Karpas-422 (cell line): ENCODE measurements at regions not wholly inside any gene's neighbourhood (a gene's known extent, or its start where the extent isn't known, plus 50 kb on each side); places are given as distances from the start of the nearest gene placed in this dataset.

Experiments used
- DNase-seq: peaks from one replicate; pipeline ENCODE4 v3.0.0-alpha.2; 2015
- H2AFZ ChIP-seq: fragments of 200-600 bp; sonication (generic); 2 replicates; pipeline ENCODE4 v1.6.1; 2014; ENCODE audit warnings: antibody characterized with exemption, low read length, mixed read lengths
- H3K27ac ChIP-seq: fragments of 200-600 bp; sonication (generic); 2 replicates; pipeline ENCODE4 v1.5.1; 2014; ENCODE audit warnings: mild to moderate bottlenecking, low read length, moderate library complexity
- H3K27me3 ChIP-seq: fragments of 200-600 bp; sonication (generic); 2 replicates; pipeline ENCODE4 v1.6.1; 2014; ENCODE audit warnings: low read length, mixed read lengths
- H3K36me3 ChIP-seq: fragments of 200-600 bp; sonication (generic); 2 replicates; pipeline ENCODE4 v1.6.1; 2014; ENCODE audit warnings: low read length, mixed read lengths; ENCODE audit not compliant: insufficient read depth
- H3K4me1 ChIP-seq: fragments of 200-600 bp; sonication (generic); 2 replicates; pipeline ENCODE4 v1.6.1; 2014; ENCODE audit warnings: mild to moderate bottlenecking, low read length, mixed read lengths
- H3K4me2 ChIP-seq: fragments of 200-600 bp; sonication (generic); 2 replicates; pipeline ENCODE4 v1.6.1; 2014; ENCODE audit warnings: low read length, low read depth, mild to moderate bottlenecking; ENCODE audit not compliant: poor library complexity, severe bottlenecking
- H3K4me3 ChIP-seq: fragments of 200-600 bp; sonication (generic); 2 replicates; pipeline ENCODE4 v1.5.1; 2014; ENCODE audit warnings: mild to moderate bottlenecking, antibody characterized with exemption, low read length, mixed read lengths
- H3K79me2 ChIP-seq: fragments of 200-600 bp; sonication (generic); 2 replicates; pipeline ENCODE4 v1.6.1; 2014; ENCODE audit warnings: mild to moderate bottlenecking, low read length, mixed read lengths
- H3K9ac ChIP-seq: fragments of 200-600 bp; sonication (generic); 2 replicates; pipeline ENCODE4 v1.6.0; 2014; ENCODE audit warnings: low read length
- H3K9me2 ChIP-seq: fragments of 200-600 bp; sonication (generic), shearing (Covaris generic); replicated peaks from 2 replicates; pipeline ENCODE4 v1.6.0; 2014; ENCODE audit warnings: mild to moderate bottlenecking, low read length, moderate library complexity; ENCODE audit not compliant: insufficient read depth
- H3K9me3 ChIP-seq: fragments of 300-700, 200-600 bp; sonication (generic); 2 replicates; pipeline ENCODE4 v1.6.1; 2014; ENCODE audit warnings: low read length, mixed read lengths
- H4K20me1 ChIP-seq: fragments of 200-600 bp; sonication (generic); 2 replicates; pipeline ENCODE4 v1.6.1; 2014; ENCODE audit warnings: mild to moderate bottlenecking, antibody characterized with exemption, low read length, low read depth; ENCODE audit not compliant: insufficient read depth

DNA sequence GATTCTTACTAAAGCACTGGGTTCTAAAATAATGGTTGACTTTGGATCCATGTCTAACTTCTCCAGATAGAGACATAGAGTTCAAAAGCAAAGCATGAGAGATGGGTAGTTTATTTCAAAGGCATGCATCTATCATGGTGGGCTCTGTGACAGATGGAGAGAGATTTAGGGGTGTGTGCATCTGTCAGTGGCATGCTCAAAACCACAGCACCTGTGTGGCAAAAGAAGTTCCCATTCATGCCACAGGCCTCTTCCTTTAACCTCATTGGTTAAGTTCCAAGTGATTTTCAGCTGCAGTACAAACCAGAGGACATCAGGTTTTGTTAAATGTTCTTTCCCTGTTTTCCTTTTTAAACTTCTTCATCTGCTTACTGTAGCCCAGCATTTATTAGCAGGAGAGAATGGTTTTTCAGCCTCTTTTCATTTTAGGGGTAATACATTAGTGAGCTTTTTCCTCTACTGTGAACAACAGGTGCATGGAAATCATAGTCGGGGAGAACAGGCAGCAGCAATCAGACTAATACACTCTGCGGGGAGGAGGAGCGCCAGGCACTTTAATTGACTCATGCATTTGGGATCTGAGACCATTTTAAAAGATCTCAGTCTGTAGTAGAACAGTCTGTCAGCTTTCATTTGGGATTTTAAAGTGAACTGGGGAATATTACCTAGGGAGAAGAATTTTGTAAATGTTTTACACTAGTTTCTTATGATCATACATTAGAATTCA is 52.4 kb upstream of the UPP2 start:
- H3K4me1 ChIP-seq: no peaks in the 10 kb centered on the region
- no peak overlapping the region for H2AFZ ChIP-seq
- no peaks in the 10 kb centered on the region for H3K9me3 ChIP-seq

DNA sequence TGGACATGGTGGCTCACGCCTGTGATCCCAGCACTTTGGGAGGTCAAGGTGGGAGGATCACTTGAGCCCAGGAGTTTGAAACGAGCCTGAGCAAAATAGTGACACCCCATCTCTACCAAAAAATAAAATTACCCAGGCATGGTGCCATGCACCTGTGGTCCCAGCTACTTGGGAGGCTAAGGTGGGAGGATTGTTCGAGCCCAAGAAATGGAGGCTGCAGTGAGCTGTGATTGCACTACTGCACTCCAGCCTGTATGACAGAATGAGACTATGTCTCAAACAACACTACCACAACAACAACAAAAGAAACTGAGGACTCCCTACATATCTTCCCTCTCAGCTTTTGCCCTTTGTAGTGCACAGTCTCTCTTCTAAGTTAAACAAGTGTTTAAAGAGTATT is 53.3 kb upstream of the UPP2 start:
- DNase-seq: no peak
- Histone ChIP-seq H2AFZ (no peak overlapping the region), H3K4me3 (no peak overlapping the region), H3K4me2 (no peak overlapping the region), H3K36me3 (no peaks in the 10 kb centered on the region), H3K27me3 (no peaks in the 10 kb centered on the region), H3K79me2 (no peaks in the 10 kb centered on the region), H3K4me1 (no peaks in the 10 kb centered on the region), H3K9me3 (no peaks in the 10 kb centered on the region), H4K20me1 (no peaks in the 10 kb centered on the region), H3K27ac (no peak overlapping the region), H3K9ac (no peak overlapping the region), H3K9me2 (no peaks in the 10 kb centered on the region)

More for the DNA sequence above, 52.4 kb upstream of the UPP2 start:
- no peaks in the 10 kb centered on the region for H3K27me3 ChIP-seq
- H3K27ac ChIP-seq: no peak overlapping the region
- no peaks in the 10 kb centered on the region for H3K79me2 ChIP-seq
- H3K9ac ChIP-seq: no peak overlapping the region
- no peaks in the 10 kb centered on the region for H4K20me1 ChIP-seq
- H3K9me2 ChIP-seq: no peaks in the 10 kb centered on the region
- no peak overlapping the region for H3K4me2 ChIP-seq
- H3K4me3 ChIP-seq: no peak overlapping the region
- H3K36me3 ChIP-seq: no peaks in the 10 kb centered on the region
- DNase-seq: no peak

DNA sequence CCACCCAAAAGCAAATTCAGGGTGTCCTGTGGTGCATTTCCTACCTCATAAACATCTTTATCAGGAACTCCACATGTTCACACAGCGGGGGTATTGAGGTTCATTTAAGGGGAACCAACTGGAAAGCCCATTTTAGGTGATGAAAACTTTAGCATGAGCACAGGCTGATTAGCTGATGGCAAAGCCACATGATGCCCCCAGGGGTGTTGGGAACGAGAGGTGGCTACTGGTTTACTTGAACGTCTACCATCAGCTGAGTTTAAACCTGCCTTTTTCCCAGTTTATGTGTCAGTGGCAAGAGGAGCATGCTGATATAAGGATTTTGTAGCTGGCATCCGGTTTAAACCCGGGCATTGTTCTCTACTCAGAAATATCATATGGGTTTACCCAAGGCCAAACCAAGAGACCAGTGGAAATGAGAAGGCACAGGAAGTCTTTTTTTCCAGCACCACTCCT is 54.5 kb upstream of the UPP2 start:
- H2AFZ ChIP-seq: no peak overlapping the region
- no peaks in the 10 kb centered on the region for H3K9me2 ChIP-seq
- no peak overlapping the region for H3K9ac ChIP-seq
- H3K4me2 ChIP-seq: no peak overlapping the region
- H3K27ac ChIP-seq: no peak overlapping the region
- no peaks in the 10 kb centered on the region for H4K20me1 ChIP-seq
- H3K9me3 ChIP-seq: no peaks in the 10 kb centered on the region
- H3K4me3 ChIP-seq: no peak overlapping the region
- no peak for DNase-seq
- no peaks in the 10 kb centered on the region for H3K79me2 ChIP-seq
- no peaks in the 10 kb centered on the region for H3K4me1 ChIP-seq
- no peaks in the 10 kb centered on the region for H3K36me3 ChIP-seq
- H3K27me3 ChIP-seq: no peaks in the 10 kb centered on the region

DNA sequence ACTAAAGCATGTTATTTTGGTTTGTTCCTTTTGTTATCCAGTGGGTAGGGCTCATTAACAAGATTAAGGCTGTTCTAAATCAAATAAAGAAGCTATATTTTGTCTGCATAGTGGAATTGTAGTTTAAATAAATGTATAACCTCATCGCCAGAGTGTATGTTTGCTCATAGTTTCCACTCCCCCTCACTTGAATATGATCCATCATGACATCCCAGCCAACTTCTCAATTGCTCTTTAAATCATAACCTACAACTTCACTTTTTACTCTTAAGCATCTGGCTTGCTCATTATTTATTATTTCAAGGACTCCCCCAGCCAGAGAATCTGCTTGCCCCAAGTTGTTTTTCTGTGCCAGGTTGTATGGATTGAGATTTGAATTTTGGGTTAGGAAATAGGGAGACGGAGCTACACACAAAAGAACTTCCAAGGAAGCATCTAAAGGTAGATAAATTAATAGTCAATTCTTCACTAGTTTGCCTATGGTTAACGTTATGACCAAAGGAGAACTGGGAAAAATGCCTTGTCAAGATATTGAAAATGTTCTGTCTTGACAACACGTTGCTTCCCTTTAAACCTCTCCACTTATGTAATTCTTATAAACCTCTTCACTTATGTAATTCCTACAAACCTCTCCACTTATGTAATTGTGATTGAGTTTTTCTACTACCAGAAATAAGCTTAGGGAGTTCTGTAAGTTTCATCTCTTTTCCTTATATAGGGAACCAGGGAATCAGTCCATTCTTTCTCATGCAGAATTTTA is 55.4 kb upstream of the UPP2 start:
- H3K79me2 ChIP-seq: no peaks in the 10 kb centered on the region
- H3K36me3 ChIP-seq: no peaks in the 10 kb centered on the region
- H3K4me1 ChIP-seq: no peaks in the 10 kb centered on the region
- no peaks in the 10 kb centered on the region for H3K9me2 ChIP-seq
- H3K9ac ChIP-seq: no peak overlapping the region
- H3K27ac ChIP-seq: no peak overlapping the region
- no peak overlapping the region for H2AFZ ChIP-seq
- no peaks in the 10 kb centered on the region for H4K20me1 ChIP-seq
- H3K9me3 ChIP-seq: no peaks in the 10 kb centered on the region
- H3K4me2 ChIP-seq: no peak overlapping the region
- no peak overlapping the region for H3K4me3 ChIP-seq
- DNase-seq: no peak
- no peaks in the 10 kb centered on the region for H3K27me3 ChIP-seq

DNA sequence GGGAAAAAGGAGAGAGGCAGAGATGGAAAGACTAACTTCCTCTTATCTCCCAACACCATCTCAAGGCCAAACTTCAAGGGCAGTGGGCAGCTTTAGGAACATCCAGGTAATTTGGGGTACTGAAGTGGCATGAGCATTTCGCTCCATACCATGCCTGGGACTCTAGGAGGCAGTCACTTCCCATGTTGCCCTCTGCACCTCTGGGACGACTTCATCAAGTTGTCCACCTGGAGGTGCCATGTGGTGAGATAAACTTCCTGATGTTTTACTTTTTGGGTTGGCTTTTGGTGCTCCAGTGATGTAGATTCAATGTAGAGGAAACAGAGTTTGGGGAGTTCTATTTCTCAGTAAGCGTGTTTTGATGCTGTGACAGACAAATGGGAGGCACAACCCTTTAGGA is 56.3 kb upstream of the UPP2 start:
- Histone ChIP-seq H3K79me2 (no peaks in the 10 kb centered on the region), H3K9me2 (no peaks in the 10 kb centered on the region), H3K9ac (no peak overlapping the region), H3K4me1 (no peaks in the 10 kb centered on the region), H3K27me3 (no peaks in the 10 kb centered on the region), H3K36me3 (no peaks in the 10 kb centered on the region), H3K4me3 (no peak overlapping the region), H3K27ac (no peak overlapping the region), H3K4me2 (no peak overlapping the region), H2AFZ (no peak overlapping the region), H3K9me3 (no peaks in the 10 kb centered on the region), H4K20me1 (no peaks in the 10 kb centered on the region)
- DNase-seq: no peak

DNA sequence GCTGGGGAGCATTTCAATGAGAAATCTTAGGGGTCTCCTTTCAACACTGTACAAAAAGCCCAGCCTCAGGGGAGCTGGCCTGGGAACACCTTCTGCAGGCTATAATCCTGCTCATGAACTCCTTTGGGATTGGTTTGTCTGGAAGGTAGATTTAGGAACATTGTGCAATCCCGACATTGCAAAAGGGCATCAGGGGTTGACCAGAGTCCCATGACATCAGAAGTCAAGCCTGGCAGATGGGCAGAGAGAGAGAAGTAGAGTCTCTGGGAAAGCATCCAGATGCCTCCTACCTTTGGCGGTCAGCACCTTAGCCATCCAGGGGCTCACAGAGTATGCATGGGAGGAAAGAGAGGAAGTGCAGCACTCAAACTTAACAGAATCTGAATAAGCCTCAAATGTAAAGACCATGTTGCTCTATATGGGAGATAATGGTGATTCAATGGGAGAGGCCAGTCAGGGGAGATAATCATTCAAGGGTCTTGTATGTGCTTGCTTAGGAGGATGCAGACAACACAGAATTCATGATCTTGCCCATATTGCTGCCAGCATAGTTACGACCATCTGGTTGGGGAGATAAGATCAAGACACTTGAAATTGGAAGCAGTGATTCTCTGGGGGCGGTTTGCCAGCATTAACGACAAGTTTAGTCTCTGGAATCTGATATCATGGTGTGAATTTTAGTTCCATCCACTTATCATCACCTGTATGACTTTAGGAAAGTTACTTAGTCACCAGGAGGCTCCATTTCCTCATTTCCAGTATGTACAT is 58.3 kb upstream of the UPP2 start:
- H3K36me3 ChIP-seq: no peaks in the 10 kb centered on the region
- no peak overlapping the region for H3K27ac ChIP-seq
- no peak overlapping the region for H3K4me2 ChIP-seq
- no peaks in the 10 kb centered on the region for H3K9me2 ChIP-seq
- no peaks in the 10 kb centered on the region for H3K27me3 ChIP-seq
- H3K79me2 ChIP-seq: no peaks in the 10 kb centered on the region
- H4K20me1 ChIP-seq: no peaks in the 10 kb centered on the region
- no peak overlapping the region for H2AFZ ChIP-seq
- H3K4me1 ChIP-seq: no peaks in the 10 kb centered on the region
- no peaks in the 10 kb centered on the region for H3K9me3 ChIP-seq
- H3K4me3 ChIP-seq: no peak overlapping the region
- DNase-seq: no peak
- no peak overlapping the region for H3K9ac ChIP-seq

DNA sequence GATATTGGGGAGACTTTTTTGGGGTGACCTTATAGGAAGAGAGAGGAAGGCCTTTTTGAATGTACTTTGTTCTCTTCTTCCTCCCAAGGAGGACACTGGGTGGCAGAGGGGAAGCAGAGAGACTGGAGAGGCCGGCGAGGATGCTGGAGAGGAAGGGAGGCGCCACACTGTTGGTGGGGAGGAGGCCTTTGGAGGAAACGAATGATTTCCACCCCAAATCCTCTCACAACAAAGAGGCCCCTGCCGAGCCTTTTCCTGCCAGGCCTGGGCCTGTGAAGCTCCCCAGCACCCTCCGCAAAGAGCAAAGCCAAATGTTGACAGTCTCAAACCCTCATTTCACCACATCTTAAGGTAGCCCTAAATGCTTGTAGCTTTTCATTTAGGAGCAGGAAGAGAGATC is 59.0 kb upstream of the UPP2 start:
- H3K79me2 ChIP-seq: no peaks in the 10 kb centered on the region

DNA sequence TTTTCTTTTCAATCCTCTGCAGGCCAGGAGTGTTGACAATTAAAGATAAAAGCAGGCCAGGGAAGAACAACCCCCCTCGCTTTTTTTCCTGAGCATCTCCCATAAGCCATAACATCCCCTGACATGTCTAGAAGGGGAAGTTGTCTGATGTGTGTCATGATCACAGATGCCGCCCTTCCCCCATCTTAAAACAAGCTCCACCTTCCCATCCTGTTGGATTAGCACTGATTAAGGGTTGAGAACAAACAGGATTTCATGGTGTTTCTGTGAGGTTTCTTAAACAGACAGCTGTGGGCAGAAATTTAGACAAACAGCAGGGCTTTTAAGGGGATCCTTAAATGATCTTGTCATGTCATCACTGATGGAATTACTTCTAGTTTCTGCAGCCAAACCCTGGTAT is 59.4 kb upstream of the UPP2 start:
- no peaks in the 10 kb centered on the region for H3K36me3 ChIP-seq
- no peak overlapping the region for H2AFZ ChIP-seq
- H3K4me1 ChIP-seq: no peaks in the 10 kb centered on the region
- no peak overlapping the region for H3K27ac ChIP-seq
- H3K9ac ChIP-seq: no peak overlapping the region
- no peak overlapping the region for H3K4me2 ChIP-seq
- H4K20me1 ChIP-seq: no peaks in the 10 kb centered on the region
- no peaks in the 10 kb centered on the region for H3K9me3 ChIP-seq
- H3K79me2 ChIP-seq: no peaks in the 10 kb centered on the region
- H3K4me3 ChIP-seq: no peak overlapping the region
- no peaks in the 10 kb centered on the region for H3K9me2 ChIP-seq
- H3K27me3 ChIP-seq: no peaks in the 10 kb centered on the region
- DNase-seq: no peak

More for the DNA sequence above, 59.0 kb upstream of the UPP2 start:
- no peak overlapping the region for H3K9ac ChIP-seq
- no peaks in the 10 kb centered on the region for H3K4me1 ChIP-seq
- H4K20me1 ChIP-seq: no peaks in the 10 kb centered on the region
- no peak overlapping the region for H3K4me3 ChIP-seq
- H3K9me2 ChIP-seq: no peaks in the 10 kb centered on the region
- H2AFZ ChIP-seq: no peak overlapping the region
- no peak overlapping the region for H3K27ac ChIP-seq
- H3K36me3 ChIP-seq: no peaks in the 10 kb centered on the region
- no peaks in the 10 kb centered on the region for H3K9me3 ChIP-seq
- H3K27me3 ChIP-seq: no peaks in the 10 kb centered on the region
- H3K4me2 ChIP-seq: no peak overlapping the region
- DNase-seq: no peak
